ENCODE measurements at regions not wholly inside any gene's neighbourhood (a gene's known extent, or its start where the extent isn't known, plus 50 kb on each side); places are given as distances from the start of the nearest gene placed in this dataset.

DNA sequence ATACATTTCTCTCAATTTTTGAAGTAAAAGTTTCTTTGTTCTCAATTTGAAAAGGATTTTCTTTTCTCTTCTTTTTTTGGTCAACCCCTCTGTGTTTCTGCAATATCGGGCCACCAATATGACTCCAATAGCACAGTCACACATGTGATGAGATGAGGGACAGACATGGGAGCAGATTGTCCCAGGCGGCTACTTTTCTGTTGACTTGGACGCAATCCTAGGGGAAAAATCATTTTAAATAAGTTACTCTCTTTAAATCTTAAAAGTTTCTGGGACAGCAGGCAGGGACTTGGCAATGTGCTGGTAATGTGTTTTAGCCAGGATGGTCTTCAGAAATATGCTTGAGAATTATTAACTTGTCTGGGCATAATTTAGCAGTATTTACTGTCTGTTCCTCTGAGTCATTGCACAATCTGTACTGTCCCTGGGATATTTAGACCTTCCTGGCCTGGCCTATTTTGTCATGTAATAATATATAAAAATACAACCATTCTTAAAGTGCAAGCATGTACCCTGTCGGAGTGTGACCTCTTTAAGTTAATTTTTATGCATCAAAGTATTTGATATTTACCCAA is 388.5 kb upstream of the FANCL start:
- ATAC-seq = no peak
- H3K27me3 ChIP-seq = no peaks in the 10 kb centered on the region
- WGBS, 2 donors = 87 to 90% methylated on average over 4 of the region's 4 CpGs
- intact Hi-C loops (cut with DNase I) = no loop called here
- no peaks in the 10 kb centered on the region for H3K9me3 ChIP-seq
- H3K36me3 ChIP-seq = no peaks in the 10 kb centered on the region
- H3K4me3 ChIP-seq = no peak overlapping the region
- TF ChIP-seq, protein P1, sequence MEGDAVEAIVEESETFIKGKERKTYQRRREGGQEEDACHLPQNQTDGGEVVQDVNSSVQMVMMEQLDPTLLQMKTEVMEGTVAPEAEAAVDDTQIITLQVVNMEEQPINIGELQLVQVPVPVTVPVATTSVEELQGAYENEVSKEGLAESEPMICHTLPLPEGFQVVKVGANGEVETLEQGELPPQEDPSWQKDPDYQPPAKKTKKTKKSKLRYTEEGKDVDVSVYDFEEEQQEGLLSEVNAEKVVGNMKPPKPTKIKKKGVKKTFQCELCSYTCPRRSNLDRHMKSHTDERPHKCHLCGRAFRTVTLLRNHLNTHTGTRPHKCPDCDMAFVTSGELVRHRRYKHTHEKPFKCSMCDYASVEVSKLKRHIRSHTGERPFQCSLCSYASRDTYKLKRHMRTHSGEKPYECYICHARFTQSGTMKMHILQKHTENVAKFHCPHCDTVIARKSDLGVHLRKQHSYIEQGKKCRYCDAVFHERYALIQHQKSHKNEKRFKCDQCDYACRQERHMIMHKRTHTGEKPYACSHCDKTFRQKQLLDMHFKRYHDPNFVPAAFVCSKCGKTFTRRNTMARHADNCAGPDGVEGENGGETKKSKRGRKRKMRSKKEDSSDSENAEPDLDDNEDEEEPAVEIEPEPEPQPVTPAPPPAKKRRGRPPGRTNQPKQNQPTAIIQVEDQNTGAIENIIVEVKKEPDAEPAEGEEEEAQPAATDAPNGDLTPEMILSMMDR (IDR thresholded peaks at IDR 0.05) = no peak
- H3K27ac ChIP-seq = no peak overlapping the region
- no peaks in the 10 kb centered on the region for H3K4me1 ChIP-seq
- DNase-seq = no peak

DNA sequence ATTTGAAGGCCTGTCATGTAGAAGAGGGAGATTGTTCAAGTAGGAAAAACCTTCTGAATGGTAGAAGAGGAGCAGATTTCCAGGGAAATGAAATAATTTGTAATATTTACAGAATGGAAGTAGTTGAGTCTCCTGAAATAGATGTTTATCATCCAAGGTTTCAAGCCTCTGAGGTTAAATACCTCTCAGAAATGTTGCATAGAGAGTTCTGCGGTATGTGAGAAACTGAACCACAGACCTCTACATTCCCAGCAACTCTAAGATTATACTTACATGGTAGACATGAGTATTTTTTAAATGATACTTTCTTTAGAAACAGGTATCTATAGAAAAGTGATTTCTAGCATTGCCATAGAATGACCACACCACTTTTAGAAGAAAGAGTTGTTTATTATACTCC is 379.8 kb upstream of the FANCL start:
- Histone ChIP-seq H3K27ac (no peak overlapping the region), H3K36me3 (no peaks in the 10 kb centered on the region), H3K4me1 (no peaks in the 10 kb centered on the region), H3K27me3 (no peaks in the 10 kb centered on the region), H3K4me3 (no peak overlapping the region), H3K9me3 (no peaks in the 10 kb centered on the region)
- DNase-seq (no peak), ATAC-seq (no peak)
- TF ChIP-seq, protein P1 (IDR thresholded peaks at IDR 0.05) = no peak
- 97 to 98% methylated on average over 1 of the region's 1 CpG for WGBS, 2 donors
- intact Hi-C loops (cut with DNase I) = no loop called here

DNA sequence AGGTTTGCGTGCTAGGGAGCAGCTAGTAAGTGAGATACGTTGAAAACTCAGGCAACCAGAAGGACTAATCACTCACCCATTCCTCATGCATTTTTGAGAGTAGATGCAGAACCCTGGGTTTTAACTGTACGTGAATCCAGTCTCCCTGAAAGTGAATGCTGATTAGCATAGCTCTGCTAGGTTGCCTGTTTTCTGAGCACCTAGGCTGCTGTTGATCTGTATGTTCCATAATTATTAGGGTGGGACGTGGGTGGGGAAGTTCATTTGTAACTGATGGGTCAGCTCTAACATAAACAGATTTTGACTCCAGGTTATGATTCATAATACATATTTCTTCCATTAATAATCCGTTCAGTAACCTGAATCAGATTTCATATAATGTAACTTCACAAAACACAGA is 379.0 kb upstream of the FANCL start:
- H3K27me3 ChIP-seq = no peaks in the 10 kb centered on the region
- H3K4me1 ChIP-seq = no peaks in the 10 kb centered on the region
- H3K27ac ChIP-seq = no peak overlapping the region
- no peaks in the 10 kb centered on the region for H3K36me3 ChIP-seq
- H3K9me3 ChIP-seq = no peaks in the 10 kb centered on the region
- TF ChIP-seq, protein P1 (IDR thresholded peaks at IDR 0.05) = no peak
- no peak overlapping the region for H3K4me3 ChIP-seq
- intact Hi-C loops (cut with DNase I) = no loop called here
- no peak for DNase-seq
- ATAC-seq = no peak
- WGBS, 2 donors = 69 to 80% methylated on average over 5 of the region's 5 CpGs

DNA sequence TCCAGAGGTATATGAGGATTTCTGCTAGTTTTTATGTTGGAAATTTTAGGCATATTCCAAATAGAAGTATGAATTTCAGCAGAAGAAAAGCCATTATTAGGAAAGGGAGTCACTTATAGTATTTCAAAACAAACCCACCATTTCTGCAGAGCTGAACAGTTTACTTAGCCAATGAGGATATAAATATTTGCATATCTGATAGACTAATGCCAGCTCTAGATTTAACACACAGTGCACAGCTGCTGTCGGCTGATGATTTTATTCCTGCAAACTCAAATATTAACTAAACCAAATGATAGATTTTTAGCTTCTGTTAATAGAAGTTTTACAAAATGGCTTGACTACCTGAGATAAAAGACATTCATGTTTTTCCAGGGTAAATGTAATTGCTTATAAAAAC is 375.8 kb upstream of the FANCL start:
- H3K9me3 ChIP-seq = no peaks in the 10 kb centered on the region
- H3K4me1 ChIP-seq = no peaks in the 10 kb centered on the region
- no peaks in the 10 kb centered on the region for H3K27me3 ChIP-seq
- intact Hi-C loops (cut with DNase I) = no loop called here
- H3K27ac ChIP-seq = no peak overlapping the region
- H3K36me3 ChIP-seq = no peaks in the 10 kb centered on the region
- ATAC-seq = no peak
- 56 to 59% methylated on average over 1 of the region's 1 CpG for WGBS, 2 donors
- no peak for DNase-seq
- TF ChIP-seq, protein P1 (IDR thresholded peaks at IDR 0.05) = no peak
- H3K4me3 ChIP-seq = no peak overlapping the region

Data from heart right ventricle (tissue), 16 donors.